Suprapubic skin (tissue), 3 donors: ENCODE measurements at regions not wholly inside any gene's neighbourhood (a gene's known extent, or its start where the extent isn't known, plus 50 kb on each side); places are given as distances from the start of the nearest gene placed in this dataset.
"Not testable (repeated sequence)": the region's sequence is repeated elsewhere in the genome, so short reads cannot be mapped to it uniquely, and the experiment has no call there.

ENCODE experiments used
- CTCF ChIP-seq, 2 donors: fragments of 200-600 bp in 1 of 2; fragments of 450-650 bp in 1 of 2; sonication (generic) in 1 of 2; IDR thresholded peaks; one replicate each; pipeline ENCODE4 v1.5.1; 2016 to 2019; ENCODE audit warnings: antibody characterized with exemption in 2 of 2, mild to moderate bottlenecking in 1 of 2, moderate library complexity in 1 of 2
- POLR2A ChIP-seq, 2 donors: fragments of 450-650 bp; IDR thresholded peaks; one replicate each; pipeline ENCODE4 v1.6.1; 2017; ENCODE audit warnings: antibody characterized with exemption in 2 of 2, mild to moderate bottlenecking in 2 of 2, moderate library complexity in 2 of 2

DNA sequence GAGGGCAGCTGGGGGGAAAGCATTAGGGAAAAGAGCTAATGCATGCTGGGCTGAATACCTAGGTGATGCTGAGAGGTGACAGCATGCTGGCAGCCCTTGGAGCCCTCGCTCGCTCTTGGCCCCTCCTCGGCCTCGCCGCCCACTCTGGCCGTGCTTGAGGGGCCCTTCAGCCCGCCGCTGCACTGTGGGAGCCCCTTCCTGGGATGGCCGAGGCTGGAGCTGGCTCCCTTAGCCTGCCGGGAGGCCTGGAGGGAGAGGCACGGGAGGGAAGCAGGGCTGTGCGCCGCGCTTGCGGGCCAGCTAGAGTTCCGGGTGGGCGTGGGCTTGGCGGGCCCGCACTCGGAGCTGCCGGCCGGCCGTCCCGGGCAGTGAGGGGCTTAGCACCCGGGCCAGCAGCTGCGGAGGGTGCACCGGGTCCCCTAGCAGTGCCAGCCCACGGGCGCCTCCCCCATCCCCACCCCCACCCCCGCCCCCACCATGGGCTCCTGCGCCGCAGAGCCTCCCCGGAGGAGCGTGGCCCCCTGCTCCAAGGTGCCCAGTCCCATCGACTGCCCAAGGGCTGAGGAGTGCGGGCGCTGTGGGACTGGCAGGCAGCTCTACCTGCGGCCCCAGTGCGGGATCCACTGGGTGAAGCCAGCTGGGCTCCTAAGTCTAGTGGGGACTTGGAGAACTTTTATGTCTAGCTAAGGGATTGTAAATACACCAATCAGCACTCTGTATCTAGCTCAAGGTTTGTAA, 1664.7 kb downstream of the BRINP3 start:
- not testable (repeated sequence) for TF ChIP-seq CTCF, POLR2A (IDR thresholded peaks at IDR 0.05)
